ENCODE measurements at regions not wholly inside any gene's neighbourhood (a gene's known extent, or its start where the extent isn't known, plus 50 kb on each side); places are given as distances from the start of the nearest gene placed in this dataset.

DNA sequence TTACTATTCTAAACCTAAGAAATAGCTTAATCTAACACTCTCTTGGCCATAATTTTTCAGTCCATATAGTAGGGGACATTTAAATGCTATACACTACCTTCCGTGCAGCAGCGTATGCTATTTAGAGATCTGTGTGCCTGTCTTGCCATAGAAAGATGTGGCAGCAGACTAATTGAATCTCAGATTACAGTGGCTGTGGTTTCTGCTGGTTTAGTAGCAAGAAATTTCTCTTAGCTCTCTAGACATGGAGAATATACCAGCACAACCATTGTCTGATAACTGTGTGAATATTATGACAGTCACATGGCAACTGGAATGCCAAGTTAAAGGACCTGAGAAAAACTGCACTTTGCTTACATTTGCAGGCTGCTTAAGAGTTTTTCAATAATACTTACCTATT, 672.4 kb upstream of the MIR17HG start:
- TF ChIP-seq, protein P1, sequence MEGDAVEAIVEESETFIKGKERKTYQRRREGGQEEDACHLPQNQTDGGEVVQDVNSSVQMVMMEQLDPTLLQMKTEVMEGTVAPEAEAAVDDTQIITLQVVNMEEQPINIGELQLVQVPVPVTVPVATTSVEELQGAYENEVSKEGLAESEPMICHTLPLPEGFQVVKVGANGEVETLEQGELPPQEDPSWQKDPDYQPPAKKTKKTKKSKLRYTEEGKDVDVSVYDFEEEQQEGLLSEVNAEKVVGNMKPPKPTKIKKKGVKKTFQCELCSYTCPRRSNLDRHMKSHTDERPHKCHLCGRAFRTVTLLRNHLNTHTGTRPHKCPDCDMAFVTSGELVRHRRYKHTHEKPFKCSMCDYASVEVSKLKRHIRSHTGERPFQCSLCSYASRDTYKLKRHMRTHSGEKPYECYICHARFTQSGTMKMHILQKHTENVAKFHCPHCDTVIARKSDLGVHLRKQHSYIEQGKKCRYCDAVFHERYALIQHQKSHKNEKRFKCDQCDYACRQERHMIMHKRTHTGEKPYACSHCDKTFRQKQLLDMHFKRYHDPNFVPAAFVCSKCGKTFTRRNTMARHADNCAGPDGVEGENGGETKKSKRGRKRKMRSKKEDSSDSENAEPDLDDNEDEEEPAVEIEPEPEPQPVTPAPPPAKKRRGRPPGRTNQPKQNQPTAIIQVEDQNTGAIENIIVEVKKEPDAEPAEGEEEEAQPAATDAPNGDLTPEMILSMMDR (IDR thresholded peaks at IDR 0.05): no peak
- TF ChIP-seq POLR2A (IDR thresholded peaks at IDR 0.05): no peak

All from esophagus squamous epithelium (tissue), 4 donors.